ENCODE measurements at regions not wholly inside any gene's neighbourhood (a gene's known extent, or its start where the extent isn't known, plus 50 kb on each side); places are given as distances from the start of the nearest gene placed in this dataset.

DNA sequence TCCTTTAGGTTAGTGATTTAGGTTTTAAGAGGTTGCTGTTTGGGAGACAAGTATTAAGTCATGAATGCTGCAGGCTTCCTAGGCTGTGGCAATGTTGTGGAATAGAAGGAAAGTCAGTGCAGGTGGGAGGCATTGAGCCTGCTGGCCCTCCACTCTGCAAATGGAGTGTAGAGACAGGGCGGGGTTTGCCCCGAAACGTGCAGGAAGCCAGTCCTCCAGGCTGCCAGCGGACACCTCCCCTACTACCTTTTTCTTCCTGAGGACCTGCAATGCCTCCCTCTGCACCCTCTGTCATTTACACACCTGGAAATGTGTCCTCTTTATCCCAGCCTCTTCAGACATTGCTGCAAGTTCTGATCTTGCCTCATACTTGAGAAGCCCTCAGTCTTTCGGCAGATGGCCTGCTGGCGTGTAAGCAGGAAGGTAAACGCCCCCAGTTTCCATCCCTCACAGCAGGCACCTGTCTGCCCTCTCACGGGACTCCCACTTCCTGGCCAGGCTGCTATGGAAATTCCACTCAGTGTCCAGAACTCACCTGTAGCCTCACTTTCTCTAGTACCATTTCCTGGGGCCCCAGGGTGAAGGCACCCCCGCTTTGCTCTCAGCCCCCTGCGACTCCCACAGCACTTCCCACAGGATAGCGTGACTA lies 81.6 kb upstream of the BOD1 start:
- TF ChIP-seq CTCF (IDR thresholded peaks at IDR 0.05; ENCODE audit: low read depth, low read length, missing input control), result no peak
- TF ChIP-seq, protein P1, sequence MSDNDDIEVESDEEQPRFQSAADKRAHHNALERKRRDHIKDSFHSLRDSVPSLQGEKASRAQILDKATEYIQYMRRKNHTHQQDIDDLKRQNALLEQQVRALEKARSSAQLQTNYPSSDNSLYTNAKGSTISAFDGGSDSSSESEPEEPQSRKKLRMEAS (IDR thresholded peaks at IDR 0.05), result no peak
- TF ChIP-seq RAD21 (IDR thresholded peaks at IDR 0.05), result no peak
- TF ChIP-seq, protein P2, sequence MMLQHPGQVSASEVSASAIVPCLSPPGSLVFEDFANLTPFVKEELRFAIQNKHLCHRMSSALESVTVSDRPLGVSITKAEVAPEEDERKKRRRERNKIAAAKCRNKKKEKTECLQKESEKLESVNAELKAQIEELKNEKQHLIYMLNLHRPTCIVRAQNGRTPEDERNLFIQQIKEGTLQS (IDR thresholded peaks at IDR 0.05), result no peak
- TF ChIP-seq JUND (IDR thresholded peaks at IDR 0.05), result no peak
- no peak for TF ChIP-seq GABPA (IDR thresholded peaks at IDR 0.05 in 1 of 2, conservative IDR thresholded peaks at IDR 0.05 in 1 of 2)
- TF ChIP-seq, protein P3, sequence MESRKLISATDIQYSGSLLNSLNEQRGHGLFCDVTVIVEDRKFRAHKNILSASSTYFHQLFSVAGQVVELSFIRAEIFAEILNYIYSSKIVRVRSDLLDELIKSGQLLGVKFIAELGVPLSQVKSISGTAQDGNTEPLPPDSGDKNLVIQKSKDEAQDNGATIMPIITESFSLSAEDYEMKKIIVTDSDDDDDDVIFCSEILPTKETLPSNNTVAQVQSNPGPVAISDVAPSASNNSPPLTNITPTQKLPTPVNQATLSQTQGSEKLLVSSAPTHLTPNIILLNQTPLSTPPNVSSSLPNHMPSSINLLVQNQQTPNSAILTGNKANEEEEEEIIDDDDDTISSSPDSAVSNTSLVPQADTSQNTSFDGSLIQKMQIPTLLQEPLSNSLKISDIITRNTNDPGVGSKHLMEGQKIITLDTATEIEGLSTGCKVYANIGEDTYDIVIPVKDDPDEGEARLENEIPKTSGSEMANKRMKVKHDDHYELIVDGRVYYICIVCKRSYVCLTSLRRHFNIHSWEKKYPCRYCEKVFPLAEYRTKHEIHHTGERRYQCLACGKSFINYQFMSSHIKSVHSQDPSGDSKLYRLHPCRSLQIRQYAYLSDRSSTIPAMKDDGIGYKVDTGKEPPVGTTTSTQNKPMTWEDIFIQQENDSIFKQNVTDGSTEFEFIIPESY (IDR thresholded peaks at IDR 0.05), result no peak
- TF ChIP-seq REST (IDR thresholded peaks at IDR 0.05), result no peak

Measured in liver (tissue), 3 donors.